PC-9 (cell line): ENCODE measurements at regions not wholly inside any gene's neighbourhood (a gene's known extent, or its start where the extent isn't known, plus 50 kb on each side); places are given as distances from the start of the nearest gene placed in this dataset.

Experiments
- BruUV-seq: library from RNA; stranded (reverse); fragments of 400-500 nt; replicated peaks from 2 replicates; lab custom pipeline; 2021; lab: Mats Ljungman, UMichigan
- CTCF ChIA-PET: fragments of 300-600 bp; sonication (Branson Sonifier 250); formaldehyde crosslinking; loops from one replicate; lab custom pipeline; 2022; ENCODE audit warnings: antibody characterized with exemption; lab: Charles Lee
- POLR2A ChIA-PET: fragments of 300-600 bp; sonication (Branson Sonifier 250); formaldehyde crosslinking; loops from one replicate; lab custom pipeline; 2022; ENCODE audit warnings: antibody characterized with exemption; ENCODE audit not compliant: unreplicated experiment; lab: Charles Lee
- DNase-seq, 2 experiments: peaks; one replicate each; pipeline versions ENCODE4 v3.0.0 to v3.0.0-alpha.2; 2015 to 2022; ENCODE audit warnings: mixed read lengths in 1 of 2
- H2AFZ ChIP-seq: fragments of 200-600 bp; sonication (generic); 2 replicates; pipeline ENCODE4 v1.8.1; 2017; ENCODE audit warnings: antibody characterized with exemption
- H3F3A ChIP-seq: fragments of 200-600 bp; sonication (generic); 2 replicates; pipeline ENCODE4 v1.8.1; 2017; ENCODE audit warnings: antibody characterized with exemption, mild to moderate bottlenecking, low read depth; ENCODE audit not compliant: insufficient read depth
- H3K27ac ChIP-seq: fragments of 200-600 bp; sonication (generic); 2 replicates; pipeline ENCODE4 v1.6.1; 2016; ENCODE audit warnings: mixed run types
- H3K27me3 ChIP-seq: fragments of 200-600 bp; sonication (generic); 2 replicates; pipeline ENCODE4 v1.6.1; 2016; ENCODE audit warnings: low read depth, mixed run types; ENCODE audit not compliant: insufficient read depth
- H3K36me3 ChIP-seq: fragments of 200-600 bp; sonication (generic); 2 replicates; pipeline ENCODE4 v1.6.1; 2016; ENCODE audit warnings: low read depth, mixed run types
- H3K4me1 ChIP-seq: fragments of 200-600 bp; sonication (generic); replicated peaks from 2 replicates; pipeline ENCODE4 v1.6.1; 2016; ENCODE audit warnings: mixed run types; ENCODE audit not compliant: insufficient read depth
- H3K4me2 ChIP-seq: fragments of 200-600 bp; sonication (generic); 2 replicates; pipeline ENCODE4 v1.6.1; 2017; ENCODE audit warnings: mixed run types
- H3K4me3 ChIP-seq: fragments of 200-600 bp; sonication (generic); 2 replicates; pipeline ENCODE4 v1.6.1; 2016; ENCODE audit warnings: mixed run types
- H3K79me2 ChIP-seq: fragments of 200-600 bp; sonication (generic); 2 replicates; pipeline ENCODE4 v1.6.1; 2017; ENCODE audit warnings: low read depth, mixed run types
- H3K9me2 ChIP-seq: fragments of 200-600 bp; sonication (generic); 2 replicates; pipeline ENCODE4 v1.8.1; 2017; ENCODE audit warnings: mild to moderate bottlenecking; ENCODE audit not compliant: insufficient read depth
- H3K9me3 ChIP-seq: fragments of 200-600 bp; sonication (generic); 2 replicates; pipeline ENCODE4 v1.8.1; 2016; ENCODE audit warnings: low read depth; ENCODE audit not compliant: insufficient read depth
- H4K20me1 ChIP-seq: fragments of 200-600 bp; sonication (generic); 2 replicates; pipeline ENCODE4 v1.8.1; 2017; ENCODE audit not compliant: insufficient read depth
- CTCF ChIP-seq: fragments of 200-600 bp; sonication (generic); conservative IDR thresholded peaks from 2 replicates; pipeline ENCODE4 v1.6.1; 2017; ENCODE audit warnings: mixed run types, antibody characterized with exemption, mild to moderate bottlenecking, moderate library complexity
- EZH2 ChIP-seq: fragments of 200-600 bp; sonication (generic); IDR thresholded peaks from 2 replicates; pipeline ENCODE4 v1.8.0; 2017; ENCODE audit warnings: antibody characterized with exemption, low read depth
- intact Hi-C: fragments of 100-400 bp; cut with micrococcal nuclease; formaldehyde crosslinking; loops from one replicate; pipeline ENCODE4 v1.10.0; 2022; ENCODE audit not compliant: unreplicated experiment

- Histone ChIP-seq H3K9me2 (no peaks in the 10 kb centered on the region), H3K4me1 (no peaks in the 10 kb centered on the region), H3F3A (no peaks in the 10 kb centered on the region), H4K20me1 (no peaks in the 10 kb centered on the region), H3K27me3 (no peaks in the 10 kb centered on the region), H2AFZ (no peak overlapping the region), H3K4me3 (no peak overlapping the region), H3K27ac (no peak overlapping the region), H3K79me2 (no peaks in the 10 kb centered on the region), H3K36me3 (no peaks in the 10 kb centered on the region), H3K4me2 (no peak overlapping the region), H3K9me3 (0 out of 2 replicates have a peak, but pooled peaks cover 3% of the 10 kb centered on the region)
- ChIA-PET CTCF (no interaction called here), POLR2A (no interaction called here)
- TF ChIP-seq EZH2 = no peak
- no peak for DNase-seq
- intact Hi-C loops = no loop called here
- no TSS peak for BruUV-seq
Observed at GRCh38 chr1:219717536-219717935, 104.6 kb upstream of the ZC3H11B start.

GRCh38 chr1:219716611-219717114 is 103.8 kb upstream of the ZC3H11B start:
- no peak for TF ChIP-seq CTCF
- no peak for TF ChIP-seq EZH2
- H3K36me3 ChIP-seq = no peaks in the 10 kb centered on the region
- no peak overlapping the region for H2AFZ ChIP-seq
- no peaks in the 10 kb centered on the region for H3K9me2 ChIP-seq
- 0 out of 2 replicates have a peak, but pooled peaks cover 3% of the 10 kb centered on the region for H3K9me3 ChIP-seq
- intact Hi-C loops = no loop called here
- H3K4me1 ChIP-seq = no peaks in the 10 kb centered on the region
- H3K4me3 ChIP-seq = no peak overlapping the region
- no TSS peak for BruUV-seq
- H3K4me2 ChIP-seq = no peak overlapping the region
- H3F3A ChIP-seq = no peaks in the 10 kb centered on the region
- H3K79me2 ChIP-seq = no peaks in the 10 kb centered on the region
- H4K20me1 ChIP-seq = no peaks in the 10 kb centered on the region
- CTCF ChIA-PET = no interaction called here
- H3K27me3 ChIP-seq = no peaks in the 10 kb centered on the region
- H3K27ac ChIP-seq = no peak overlapping the region
- no peak for DNase-seq
- POLR2A ChIA-PET = no interaction called here

GRCh38 chr1:219713981-219714381 is 101.1 kb upstream of the ZC3H11B start:
- Histone ChIP-seq H2AFZ (no peak overlapping the region), H3K79me2 (no peaks in the 10 kb centered on the region), H3K9me2 (no peaks in the 10 kb centered on the region), H3K4me2 (no peak overlapping the region), H3K27ac (no peak overlapping the region), H3K4me3 (no peak overlapping the region), H3K9me3 (0 out of 2 replicates have a peak, but pooled peaks cover 2% of the 10 kb centered on the region), H3K36me3 (no peaks in the 10 kb centered on the region), H4K20me1 (no peaks in the 10 kb centered on the region), H3K4me1 (no peaks in the 10 kb centered on the region), H3K27me3 (no peaks in the 10 kb centered on the region), H3F3A (no peaks in the 10 kb centered on the region)
- ChIA-PET POLR2A (no interaction called here), CTCF (no interaction called here)
- intact Hi-C loops = no loop called here
- no peak for DNase-seq
- TF ChIP-seq EZH2 (no peak), CTCF (no peak)
- BruUV-seq = no TSS peak

GRCh38 chr1:219712506-219712905 is 99.6 kb upstream of the ZC3H11B start:
- TF ChIP-seq EZH2 (no peak), CTCF (no peak)
- H2AFZ ChIP-seq = no peak overlapping the region
- intact Hi-C loops = no loop called here

More at GRCh38 chr1:219712506-219712905, 99.6 kb upstream of the ZC3H11B start:
- Histone ChIP-seq H4K20me1 (no peaks in the 10 kb centered on the region), H3K27ac (no peak overlapping the region), H3K9me3 (no peaks in the 10 kb centered on the region), H3K4me1 (no peaks in the 10 kb centered on the region), H3K4me2 (no peak overlapping the region), H3K36me3 (no peaks in the 10 kb centered on the region), H3K4me3 (no peak overlapping the region), H3K27me3 (no peaks in the 10 kb centered on the region), H3K79me2 (no peaks in the 10 kb centered on the region), H3F3A (no peaks in the 10 kb centered on the region), H3K9me2 (no peaks in the 10 kb centered on the region)
- no TSS peak for BruUV-seq
- CTCF ChIA-PET = no interaction called here
- POLR2A ChIA-PET = no interaction called here
- no peak for DNase-seq
